22Rv1 (cell line): ENCODE measurements at regions not wholly inside any gene's neighbourhood (a gene's known extent, or its start where the extent isn't known, plus 50 kb on each side); places are given as distances from the start of the nearest gene placed in this dataset.

ENCODE experiments used
- CTCF ChIP-seq: fragments of 450-650 bp; IDR thresholded peaks from 2 replicates; pipeline ENCODE4 v1.5.1; 2017; ENCODE audit warnings: mild to moderate bottlenecking
- ZFX ChIP-seq: fragments of 450-650 bp; IDR thresholded peaks from 2 replicates; pipeline ENCODE4 v1.6.1; 2017; ENCODE audit warnings: antibody characterized with exemption, borderline replicate concordance

DNA sequence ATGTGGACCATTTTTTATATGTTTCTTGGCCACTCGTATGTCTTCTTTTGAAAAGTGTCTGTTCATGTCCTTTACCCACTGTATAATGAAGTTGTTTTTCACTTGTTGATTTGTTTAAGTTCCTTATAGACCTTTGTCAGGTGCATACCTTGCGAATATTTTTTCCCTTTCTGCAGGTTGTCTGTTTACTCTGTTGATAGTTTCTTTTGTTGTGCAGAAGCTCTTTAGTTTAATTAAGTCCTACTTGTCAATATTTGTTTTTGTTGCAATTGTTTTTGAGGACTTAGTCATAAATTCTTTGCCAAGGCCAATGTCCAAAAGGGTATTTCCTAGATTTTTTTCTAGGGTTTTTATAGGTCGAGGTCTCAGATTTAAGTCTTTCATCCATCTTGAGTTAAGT, 66.2 kb downstream of the UNC5CL start:
- no peak for TF ChIP-seq CTCF
- no peak for TF ChIP-seq ZFX
